ENCODE measurements at regions not wholly inside any gene's neighbourhood (a gene's known extent, or its start where the extent isn't known, plus 50 kb on each side); places are given as distances from the start of the nearest gene placed in this dataset.
"Not testable (repeated sequence)": the region's sequence is repeated elsewhere in the genome, so short reads cannot be mapped to it uniquely, and the experiment has no call there.

DNA sequence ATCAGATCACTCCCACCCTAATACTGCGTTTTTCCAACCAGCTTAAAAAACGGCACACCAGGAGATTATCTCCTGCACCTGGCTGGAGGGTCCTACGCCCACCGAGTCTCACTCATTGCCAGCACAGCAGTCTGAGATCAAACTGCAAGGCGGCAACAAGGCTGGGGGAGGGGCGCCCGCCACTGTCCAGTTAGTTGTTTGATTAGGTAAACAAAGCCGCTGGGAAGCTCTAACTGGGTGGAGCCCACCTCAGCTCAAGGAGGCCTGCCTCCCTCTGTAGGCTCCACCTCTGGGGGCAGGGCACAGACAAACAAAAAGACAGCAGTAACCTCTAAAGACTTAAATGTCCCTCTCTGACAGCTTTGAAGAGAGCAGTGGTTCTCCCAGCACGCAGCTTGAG lies 463.0 kb upstream of the CADM1 start:
- TF ChIP-seq, protein P1, sequence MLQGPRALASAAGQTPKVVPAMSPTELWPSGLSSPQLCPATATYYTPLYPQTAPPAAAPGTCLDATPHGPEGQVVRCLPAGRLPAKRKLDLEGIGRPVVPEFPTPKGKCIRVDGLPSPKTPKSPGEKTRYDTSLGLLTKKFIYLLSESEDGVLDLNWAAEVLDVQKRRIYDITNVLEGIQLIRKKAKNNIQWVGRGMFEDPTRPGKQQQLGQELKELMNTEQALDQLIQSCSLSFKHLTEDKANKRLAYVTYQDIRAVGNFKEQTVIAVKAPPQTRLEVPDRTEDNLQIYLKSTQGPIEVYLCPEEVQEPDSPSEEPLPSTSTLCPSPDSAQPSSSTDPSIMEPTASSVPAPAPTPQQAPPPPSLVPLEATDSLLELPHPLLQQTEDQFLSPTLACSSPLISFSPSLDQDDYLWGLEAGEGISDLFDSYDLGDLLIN (CRISPR knock-in tag; IDR thresholded peaks at IDR 0.05; ENCODE audit: borderline replicate concordance) = not testable (repeated sequence)
- TF ChIP-seq CTCF (CRISPR knock-in tag; IDR thresholded peaks at IDR 0.05); ZNF607 (CRISPR knock-in tag; IDR thresholded peaks at IDR 0.05; ENCODE audit: borderline replicate concordance); EHMT2 (IDR thresholded peaks at IDR 0.05; ENCODE audit: borderline replicate concordance, low read depth, low read length); MAFK (conservative IDR thresholded peaks at IDR 0.05 in 1 of 2, IDR thresholded peaks at IDR 0.05 in 1 of 2; ENCODE audit: low read length in 2 of 2); POLR2A (IDR thresholded peaks at IDR 0.05; ENCODE audit: insufficient read depth in 1 of 2, low read depth in 2 of 2, low read length in 2 of 2); EZH2 (conservative IDR thresholded peaks at IDR 0.05; ENCODE audit: low read depth, low read length); ZNF3 (CRISPR knock-in tag; IDR thresholded peaks at IDR 0.05); BCL3 (CRISPR knock-in tag; IDR thresholded peaks at IDR 0.05): not testable (repeated sequence)

Data from HepG2 (cell line).